HAP-1 (cell line): ENCODE measurements at regions not wholly inside any gene's neighbourhood (a gene's known extent, or its start where the extent isn't known, plus 50 kb on each side); places are given as distances from the start of the nearest gene placed in this dataset.
"Not testable (repeated sequence)": the region's sequence is repeated elsewhere in the genome, so short reads cannot be mapped to it uniquely, and the experiment has no call there.

Source experiments
- DNase-seq, 2 experiments: peaks; one replicate each; pipeline ENCODE4 v3.0.0-alpha.2; 2016 to 2020; ENCODE audit warnings: low spot score in 2 of 2
- H3K27me3 ChIP-seq: fragments of 250-450 bp; sonication (Bioruptor Pico); 2 replicates; pipeline ENCODE4 v1.5.1; 2020; ENCODE audit warnings: low read depth, mild to moderate bottlenecking, moderate library complexity
- H3K36me3 ChIP-seq: fragments of 250-450 bp; sonication (Bioruptor Pico); replicated peaks from 2 replicates; pipeline ENCODE4 v1.5.1; 2020; ENCODE audit warnings: mild to moderate bottlenecking
- H3K4me1 ChIP-seq: fragments of 250-450 bp; sonication (Bioruptor Pico); 2 replicates; pipeline ENCODE4 v1.5.1; 2020; ENCODE audit warnings: mild to moderate bottlenecking
- H3K4me3 ChIP-seq: fragments of 250-450 bp; sonication (Bioruptor Pico); 2 replicates; pipeline ENCODE4 v1.5.1; 2020; ENCODE audit warnings: mild to moderate bottlenecking, moderate library complexity
- H3K9me3 ChIP-seq: fragments of 250-450 bp; sonication (Bioruptor Pico); 2 replicates; pipeline ENCODE4 v1.5.1; 2020; ENCODE audit warnings: mild to moderate bottlenecking, moderate library complexity
- in situ Hi-C: fragments of 300-500 bp; cut with MboI; formaldehyde crosslinking; loops from 3 replicates; pipeline ENCODE4 v1.14.3; 2020; ENCODE audit warnings: low sequenced_read_pairs, inconsistent platforms, mixed read lengths

GRCh38 chr3:103184772-103185171 lies 750.0 kb downstream of the ZPLD1 start:
- in situ Hi-C loops, result no loop called here
- no peak for DNase-seq
- H3K4me3 ChIP-seq, result no peak overlapping the region
- no peaks in the 10 kb centered on the region for H3K36me3 ChIP-seq
- no peaks in the 10 kb centered on the region for H3K4me1 ChIP-seq
- H3K27me3 ChIP-seq, result no peaks in the 10 kb centered on the region
- H3K9me3 ChIP-seq, result no peaks in the 10 kb centered on the region

GRCh38 chr3:103189941-103190340 lies 755.1 kb downstream of the ZPLD1 start:
- Histone ChIP-seq H3K4me3 (no peak overlapping the region), H3K27me3 (no peaks in the 10 kb centered on the region), H3K4me1 (no peaks in the 10 kb centered on the region), H3K36me3 (no peaks in the 10 kb centered on the region), H3K9me3 (no peaks in the 10 kb centered on the region)
- in situ Hi-C loops, result no loop called here
- DNase-seq, result no peak

GRCh38 chr3:103195216-103195615 lies 760.4 kb downstream of the ZPLD1 start:
- in situ Hi-C loops, result no loop called here
- H3K36me3 ChIP-seq, result no peaks in the 10 kb centered on the region
- H3K9me3 ChIP-seq, result no peaks in the 10 kb centered on the region
- no peak overlapping the region for H3K4me3 ChIP-seq
- H3K27me3 ChIP-seq, result no peaks in the 10 kb centered on the region
- no peak for DNase-seq
- H3K4me1 ChIP-seq, result no peaks in the 10 kb centered on the region

GRCh38 chr3:103203441-103203840 lies 768.6 kb downstream of the ZPLD1 start:
- Histone ChIP-seq H3K4me1 (no peaks in the 10 kb centered on the region), H3K36me3 (no peaks in the 10 kb centered on the region), H3K4me3 (no peak overlapping the region), H3K27me3 (no peaks in the 10 kb centered on the region), H3K9me3 (no peaks in the 10 kb centered on the region)
- in situ Hi-C loops, result no loop called here
- no peak for DNase-seq

GRCh38 chr3:103210583-103210982 lies 775.8 kb downstream of the ZPLD1 start:
- H3K9me3 ChIP-seq, result no peaks in the 10 kb centered on the region
- in situ Hi-C loops, result no loop called here
- H3K36me3 ChIP-seq, result no peaks in the 10 kb centered on the region
- DNase-seq, result no peak
- H3K4me3 ChIP-seq, result no peak overlapping the region
- H3K4me1 ChIP-seq, result no peaks in the 10 kb centered on the region
- H3K27me3 ChIP-seq, result no peaks in the 10 kb centered on the region

- no peaks in the 10 kb centered on the region for H3K27me3 ChIP-seq
- no peak overlapping the region for H3K4me3 ChIP-seq
- in situ Hi-C loops, result no loop called here
- no peak for DNase-seq
- no peaks in the 10 kb centered on the region for H3K4me1 ChIP-seq
- no peaks in the 10 kb centered on the region for H3K36me3 ChIP-seq
- H3K9me3 ChIP-seq, result no peaks in the 10 kb centered on the region
Measured at GRCh38 chr3:103218146-103218545, 783.3 kb downstream of the ZPLD1 start.

GRCh38 chr3:103218793-103219192 lies 784.0 kb downstream of the ZPLD1 start:
- in situ Hi-C loops, result no loop called here
- H3K36me3 ChIP-seq, result no peaks in the 10 kb centered on the region
- no peaks in the 10 kb centered on the region for H3K9me3 ChIP-seq
- H3K27me3 ChIP-seq, result no peaks in the 10 kb centered on the region
- DNase-seq, result no peak
- H3K4me1 ChIP-seq, result no peaks in the 10 kb centered on the region
- no peak overlapping the region for H3K4me3 ChIP-seq

- in situ Hi-C loops, result no loop called here
- H3K9me3 ChIP-seq, result no peaks in the 10 kb centered on the region
- H3K36me3 ChIP-seq, result no peaks in the 10 kb centered on the region
- no peaks in the 10 kb centered on the region for H3K4me1 ChIP-seq
- H3K27me3 ChIP-seq, result no peaks in the 10 kb centered on the region
- H3K4me3 ChIP-seq, result no peak overlapping the region
- DNase-seq, result no peak
Measured at GRCh38 chr3:103227651-103228050, 792.8 kb downstream of the ZPLD1 start.

GRCh38 chr3:103247459-103247858 lies 812.6 kb downstream of the ZPLD1 start:
- H3K9me3 ChIP-seq, result no peaks in the 10 kb centered on the region
- no peaks in the 10 kb centered on the region for H3K4me1 ChIP-seq
- no peaks in the 10 kb centered on the region for H3K27me3 ChIP-seq
- no peaks in the 10 kb centered on the region for H3K36me3 ChIP-seq
- in situ Hi-C loops, result no loop called here
- no peak for DNase-seq
- no peak overlapping the region for H3K4me3 ChIP-seq

- H3K4me3 ChIP-seq, H3K4me1 ChIP-seq, H3K9me3 ChIP-seq, DNase-seq, in situ Hi-C loops, H3K36me3 ChIP-seq, H3K27me3 ChIP-seq: not testable (repeated sequence)
Measured at GRCh38 chr3:103254827-103255226, 820.0 kb downstream of the ZPLD1 start.

GRCh38 chr3:103269287-103269686 lies 834.5 kb downstream of the ZPLD1 start:
- Histone ChIP-seq H3K27me3 (no peaks in the 10 kb centered on the region), H3K4me3 (no peak overlapping the region)
- in situ Hi-C loops, result no loop called here

GRCh38 chr3:103271575-103271974 lies 836.8 kb downstream of the ZPLD1 start:
- in situ Hi-C loops, result no loop called here
- no peaks in the 10 kb centered on the region for H3K27me3 ChIP-seq
- H3K36me3 ChIP-seq, result no peaks in the 10 kb centered on the region
- no peak overlapping the region for H3K4me3 ChIP-seq
- no peak for DNase-seq
- no peaks in the 10 kb centered on the region for H3K9me3 ChIP-seq
- H3K4me1 ChIP-seq, result no peaks in the 10 kb centered on the region

More at GRCh38 chr3:103269287-103269686, 834.5 kb downstream of the ZPLD1 start:
- no peaks in the 10 kb centered on the region for H3K9me3 ChIP-seq
- DNase-seq, result no peak
- H3K36me3 ChIP-seq, result no peaks in the 10 kb centered on the region
- no peaks in the 10 kb centered on the region for H3K4me1 ChIP-seq

- H3K4me1 ChIP-seq, result no peaks in the 10 kb centered on the region
- in situ Hi-C loops, result no loop called here
- DNase-seq, result peak in 1 of 2 experiments; percentile 12
- no peaks in the 10 kb centered on the region for H3K36me3 ChIP-seq
- H3K9me3 ChIP-seq, result no peaks in the 10 kb centered on the region
- H3K4me3 ChIP-seq, result no peak overlapping the region
- H3K27me3 ChIP-seq, result no peaks in the 10 kb centered on the region; the same call in 1 of the 2 replicates
Measured at GRCh38 chr3:103295974-103296570, 861.3 kb downstream of the ZPLD1 start.

- in situ Hi-C loops, H3K4me3 ChIP-seq, DNase-seq, H3K9me3 ChIP-seq, H3K27me3 ChIP-seq, H3K36me3 ChIP-seq, H3K4me1 ChIP-seq: not testable (repeated sequence)
Measured at GRCh38 chr3:103297502-103297901, 862.7 kb downstream of the ZPLD1 start.

GRCh38 chr3:103306104-103306503 lies 871.3 kb downstream of the ZPLD1 start:
- in situ Hi-C loops, result no loop called here

More at GRCh38 chr3:103306104-103306503, 871.3 kb downstream of the ZPLD1 start:
- H3K4me1 ChIP-seq, result no peaks in the 10 kb centered on the region
- DNase-seq, result no peak
- no peaks in the 10 kb centered on the region for H3K27me3 ChIP-seq
- no peaks in the 10 kb centered on the region for H3K9me3 ChIP-seq
- no peak overlapping the region for H3K4me3 ChIP-seq
- no peaks in the 10 kb centered on the region for H3K36me3 ChIP-seq
